Stimulated activated CD4-positive, alpha-beta T cell treated with anti-CD3 and anti-CD28 coated beads, Interleukin-1b, Interleukin-23, amount 100 ng/mL, for 4 hours (primary cell): ENCODE measurements at regions not wholly inside any gene's neighbourhood (a gene's known extent, or its start where the extent isn't known, plus 50 kb on each side); places are given as distances from the start of the nearest gene placed in this dataset.
"Not testable (repeated sequence)": the region's sequence is repeated elsewhere in the genome, so short reads cannot be mapped to it uniquely, and the experiment has no call there.

ENCODE experiments used
- DNase-seq, 2 donors: peaks; one replicate each; pipeline ENCODE4 v3.0.0-alpha.2; 2020; ENCODE audit warnings: low read depth in 2 of 2

- not testable (repeated sequence) for DNase-seq
Observed at GRCh38 chr12:14032191-14032590, 50.8 kb upstream of the GRIN2B start.

GRCh38 chr12:14043776-14044175, 62.4 kb upstream of the GRIN2B start:
- DNase-seq, result no peak

- no peak for DNase-seq
Observed at GRCh38 chr12:14048941-14049545, 67.6 kb upstream of the GRIN2B start.

- DNase-seq, result no peak
Observed at GRCh38 chr12:14057895-14058294, 76.5 kb upstream of the GRIN2B start.

GRCh38 chr12:14058717-14059116, 77.3 kb upstream of the GRIN2B start:
- DNase-seq, result no peak

GRCh38 chr12:14059548-14059947, 78.1 kb upstream of the GRIN2B start:
- DNase-seq, result no peak

- DNase-seq, result no peak
Observed at GRCh38 chr12:14065616-14066015, 84.2 kb upstream of the GRIN2B start.

GRCh38 chr12:14066021-14066420, 84.6 kb upstream of the GRIN2B start:
- no peak for DNase-seq

GRCh38 chr12:14068961-14069360, 87.6 kb upstream of the GRIN2B start:
- no peak for DNase-seq

- no peak for DNase-seq
Observed at GRCh38 chr12:14071833-14072232, 90.4 kb upstream of the GRIN2B start.

- DNase-seq, result no peak
Observed at GRCh38 chr12:14072987-14073386, 91.6 kb upstream of the GRIN2B start.

- no peak for DNase-seq
Observed at GRCh38 chr12:14075797-14076393, 94.5 kb upstream of the GRIN2B start.

- no peak for DNase-seq
Observed at GRCh38 chr12:14076538-14076937, 95.1 kb upstream of the GRIN2B start.

- DNase-seq, result no peak
Observed at GRCh38 chr12:14086838-14087237, 105.4 kb upstream of the GRIN2B start.

- no peak for DNase-seq
Observed at GRCh38 chr12:14099994-14100393, 118.6 kb upstream of the GRIN2B start.

- not testable (repeated sequence) for DNase-seq
Observed at GRCh38 chr12:14101556-14101955, 120.2 kb upstream of the GRIN2B start.

- no peak for DNase-seq
Observed at GRCh38 chr12:14111230-14111865, 129.9 kb upstream of the GRIN2B start.

- no peak for DNase-seq
Observed at GRCh38 chr12:14113031-14113430, 131.6 kb upstream of the GRIN2B start.

GRCh38 chr12:14126692-14127091, 145.3 kb upstream of the GRIN2B start:
- no peak for DNase-seq

- DNase-seq, result no peak
Observed at GRCh38 chr12:14129611-14130195, 148.3 kb upstream of the GRIN2B start.

- no peak for DNase-seq
Observed at GRCh38 chr12:14135996-14136395, 154.6 kb upstream of the GRIN2B start.

- DNase-seq, result no peak
Observed at GRCh38 chr12:14138495-14138894, 157.1 kb upstream of the GRIN2B start.
